IPS-20b (cell line): ENCODE measurements at regions not wholly inside any gene's neighbourhood (a gene's known extent, or its start where the extent isn't known, plus 50 kb on each side); places are given as distances from the start of the nearest gene placed in this dataset.
"Not testable (repeated sequence)": the region's sequence is repeated elsewhere in the genome, so short reads cannot be mapped to it uniquely, and the experiment has no call there.

Experiments used
- H3K27ac ChIP-seq: one replicate; pipeline ENCODE4 v1.5.1; 2013; ENCODE audit warnings: low read length
- H3K27me3 ChIP-seq: 2 replicates; pipeline ENCODE4 v1.6.1; 2013; ENCODE audit warnings: mild to moderate bottlenecking, low read length, inconsistent platforms; ENCODE audit not compliant: insufficient read depth
- H3K36me3 ChIP-seq: 2 replicates; pipeline ENCODE4 v1.6.1; 2013; ENCODE audit warnings: low read depth, mild to moderate bottlenecking, inconsistent platforms, low read length, moderate library complexity; ENCODE audit not compliant: insufficient read depth
- H3K4me1 ChIP-seq: 2 replicates; pipeline ENCODE4 v1.6.1; 2013; ENCODE audit warnings: mild to moderate bottlenecking, control low read depth, inconsistent platforms, low read length, moderate library complexity; ENCODE audit not compliant: insufficient read depth
- H3K4me3 ChIP-seq: 2 replicates; pipeline ENCODE4 v1.5.1; 2013; ENCODE audit warnings: mild to moderate bottlenecking, low read length, inconsistent platforms
- H3K9ac ChIP-seq: 2 replicates; pipeline ENCODE4 v1.6.1; 2013; ENCODE audit warnings: low read depth, mild to moderate bottlenecking, inconsistent platforms, low read length, moderate library complexity
- H3K9me3 ChIP-seq: 2 replicates; pipeline ENCODE4 v1.6.1; 2013; ENCODE audit warnings: mild to moderate bottlenecking, low read depth, low read length, inconsistent platforms; ENCODE audit not compliant: insufficient read depth

GRCh38 chr12:19757317-19757877 lies 318.1 kb downstream of the AEBP2 start:
- Histone ChIP-seq H3K27ac (no peak overlapping the region), H3K27me3 (no peaks in the 10 kb centered on the region), H3K9ac (no peak overlapping the region), H3K9me3 (peaks cover 10% of the 10 kb centered on the region; the same call in 1 of the 2 replicates), H3K4me1 (no peaks in the 10 kb centered on the region), H3K4me3 (no peak overlapping the region), H3K36me3 (no peaks in the 10 kb centered on the region)

DNA sequence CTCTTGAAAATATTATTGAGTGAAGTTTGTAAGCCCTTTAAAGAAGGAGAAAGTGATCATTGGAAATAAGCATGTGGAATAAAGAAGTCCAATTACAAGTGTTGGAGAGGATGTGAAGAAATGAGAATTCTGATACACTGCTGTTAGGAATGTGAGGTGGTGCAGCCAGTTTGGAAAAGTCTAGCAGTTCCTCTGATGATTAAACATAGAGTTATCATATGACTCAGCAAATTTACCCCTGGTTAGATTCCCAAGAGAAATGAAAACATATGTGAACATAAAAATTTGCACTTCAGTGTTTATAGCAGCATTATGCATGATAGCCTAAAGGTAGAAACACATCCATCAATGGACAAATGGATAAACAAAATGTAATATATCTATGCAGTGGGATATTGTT lies 319.9 kb downstream of the AEBP2 start:
- Histone ChIP-seq H3K9me3 (no peaks in the 10 kb centered on the region), H3K9ac (no peak overlapping the region), H3K4me3 (no peak overlapping the region), H3K27ac (no peak overlapping the region), H3K4me1 (no peaks in the 10 kb centered on the region), H3K27me3 (no peaks in the 10 kb centered on the region), H3K36me3 (no peaks in the 10 kb centered on the region)

- Histone ChIP-seq H3K27me3 (no peaks in the 10 kb centered on the region), H3K36me3 (no peaks in the 10 kb centered on the region), H3K4me1 (no peaks in the 10 kb centered on the region), H3K27ac (no peak overlapping the region), H3K4me3 (no peak overlapping the region), H3K9ac (no peak overlapping the region), H3K9me3 (no peaks in the 10 kb centered on the region)
Observed at GRCh38 chr12:19760611-19761010, 321.3 kb downstream of the AEBP2 start.

GRCh38 chr12:19761463-19761862 lies 322.2 kb downstream of the AEBP2 start:
- H3K4me3 ChIP-seq, result no peak overlapping the region
- no peak overlapping the region for H3K27ac ChIP-seq
- no peak overlapping the region for H3K9ac ChIP-seq
- no peaks in the 10 kb centered on the region for H3K36me3 ChIP-seq
- no peaks in the 10 kb centered on the region for H3K27me3 ChIP-seq
- no peaks in the 10 kb centered on the region for H3K4me1 ChIP-seq
- H3K9me3 ChIP-seq, result no peaks in the 10 kb centered on the region

- H3K9me3 ChIP-seq, result no peaks in the 10 kb centered on the region
- no peak overlapping the region for H3K9ac ChIP-seq
- no peaks in the 10 kb centered on the region for H3K4me1 ChIP-seq
- no peak overlapping the region for H3K27ac ChIP-seq
- H3K36me3 ChIP-seq, result no peaks in the 10 kb centered on the region
- no peak overlapping the region for H3K4me3 ChIP-seq
- H3K27me3 ChIP-seq, result no peaks in the 10 kb centered on the region
Observed at GRCh38 chr12:19763488-19763887, 324.2 kb downstream of the AEBP2 start.

- no peaks in the 10 kb centered on the region for H3K36me3 ChIP-seq
- no peak overlapping the region for H3K9ac ChIP-seq
- no peaks in the 10 kb centered on the region for H3K4me1 ChIP-seq
- no peak overlapping the region for H3K27ac ChIP-seq
- H3K9me3 ChIP-seq, result no peaks in the 10 kb centered on the region
- no peak overlapping the region for H3K4me3 ChIP-seq
- no peaks in the 10 kb centered on the region for H3K27me3 ChIP-seq
Observed at GRCh38 chr12:19764408-19764807, 325.1 kb downstream of the AEBP2 start.

DNA sequence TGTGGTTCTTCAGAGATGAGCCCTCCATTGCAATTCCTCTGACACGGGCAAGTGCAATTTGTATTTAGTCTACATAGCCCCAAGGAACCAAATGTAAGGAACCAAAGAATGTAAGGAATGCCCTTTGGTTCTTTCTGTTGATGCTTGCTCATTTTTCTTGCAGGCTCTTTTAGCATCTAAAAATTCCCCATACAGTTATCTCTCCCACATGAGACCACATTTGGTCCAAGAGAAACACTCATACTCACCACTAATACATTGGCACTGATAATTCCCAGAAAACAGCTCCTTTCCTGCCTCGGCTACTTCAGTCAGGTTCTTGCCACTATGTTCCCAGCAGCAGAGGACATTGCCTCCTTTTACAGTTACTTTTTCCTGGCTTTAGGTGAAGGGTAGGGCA lies 332.6 kb downstream of the AEBP2 start:
- Histone ChIP-seq H3K27ac (no peak overlapping the region), H3K9me3 (no peaks in the 10 kb centered on the region), H3K9ac (no peak overlapping the region), H3K4me1 (0 out of 2 replicates have a peak, but pooled peaks cover 2% of the 10 kb centered on the region), H3K36me3 (no peaks in the 10 kb centered on the region), H3K27me3 (no peaks in the 10 kb centered on the region), H3K4me3 (no peak overlapping the region)

DNA sequence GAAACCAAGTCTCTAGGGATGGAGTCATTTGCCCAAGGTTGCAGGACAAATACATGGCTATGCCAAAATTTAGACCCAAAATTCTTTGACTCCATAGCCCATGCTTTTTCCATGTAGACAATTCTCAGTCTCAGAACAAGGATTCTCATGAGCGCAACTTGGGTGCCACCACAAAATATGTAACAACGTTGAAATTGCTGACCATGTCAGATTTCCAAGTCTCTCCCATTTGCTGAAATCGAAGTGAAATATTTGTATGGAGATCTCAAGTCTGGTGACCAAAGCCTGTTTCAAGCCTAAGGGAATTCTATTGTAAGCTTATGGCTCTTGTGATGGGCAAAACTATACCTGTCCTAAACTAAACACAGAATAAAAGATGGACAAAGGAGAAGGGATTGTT lies 333.5 kb downstream of the AEBP2 start:
- H3K27me3 ChIP-seq, result no peaks in the 10 kb centered on the region
- H3K9ac ChIP-seq, result no peak overlapping the region
- H3K36me3 ChIP-seq, result no peaks in the 10 kb centered on the region
- H3K9me3 ChIP-seq, result no peaks in the 10 kb centered on the region
- 0 out of 2 replicates have a peak, but pooled peaks cover 2% of the 10 kb centered on the region for H3K4me1 ChIP-seq
- no peak overlapping the region for H3K27ac ChIP-seq
- no peak overlapping the region for H3K4me3 ChIP-seq

- no peaks in the 10 kb centered on the region for H3K9me3 ChIP-seq
Observed at GRCh38 chr12:19775241-19775640, 335.9 kb downstream of the AEBP2 start.

DNA sequence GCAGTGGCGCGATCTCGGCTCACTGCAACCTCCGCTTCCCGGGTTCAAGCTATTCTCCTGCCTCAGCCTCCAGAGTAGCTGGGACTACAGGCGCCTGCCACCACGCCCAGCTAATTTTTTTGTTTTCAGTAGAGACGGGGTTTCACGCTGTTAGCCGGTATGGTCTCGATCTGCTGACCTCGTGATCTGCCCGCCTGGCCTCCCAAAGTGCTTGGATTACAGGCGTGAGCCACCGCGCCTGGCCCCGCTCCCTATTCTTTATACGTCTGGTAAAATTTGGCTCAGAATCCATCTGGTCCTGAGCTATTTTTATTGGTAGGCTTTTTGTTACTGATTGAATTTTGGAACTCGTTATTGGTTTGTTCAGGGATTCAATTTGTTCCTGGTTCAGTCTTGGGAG lies 336.7 kb downstream of the AEBP2 start:
- H3K27me3 ChIP-seq, H3K4me3 ChIP-seq, H3K9ac ChIP-seq, H3K9me3 ChIP-seq, H3K27ac ChIP-seq, H3K36me3 ChIP-seq: not testable (repeated sequence)
- H3K4me1 ChIP-seq, result peaks cover 11% of the 10 kb centered on the region; the same call in 1 of the 2 replicates

More at GRCh38 chr12:19775241-19775640, 335.9 kb downstream of the AEBP2 start:
- peaks cover 11% of the 10 kb centered on the region; the same call in 1 of the 2 replicates for H3K4me1 ChIP-seq
- no peaks in the 10 kb centered on the region for H3K27me3 ChIP-seq
- H3K4me3 ChIP-seq, result no peak overlapping the region
- H3K9ac ChIP-seq, result no peak overlapping the region
- H3K36me3 ChIP-seq, result no peaks in the 10 kb centered on the region
- H3K27ac ChIP-seq, result no peak overlapping the region

GRCh38 chr12:19778172-19778571 lies 338.9 kb downstream of the AEBP2 start:
- Histone ChIP-seq H3K27me3 (no peaks in the 10 kb centered on the region), H3K4me3 (no peak overlapping the region), H3K9ac (no peak overlapping the region)

GRCh38 chr12:19778797-19779196 lies 339.5 kb downstream of the AEBP2 start:
- Histone ChIP-seq H3K27me3 (no peaks in the 10 kb centered on the region), H3K9ac (no peak overlapping the region), H3K36me3 (no peaks in the 10 kb centered on the region), H3K27ac (no peak overlapping the region), H3K4me3 (no peak overlapping the region), H3K9me3 (no peaks in the 10 kb centered on the region), H3K4me1 (peaks cover 9% of the 10 kb centered on the region; the same call in 1 of the 2 replicates)

More at GRCh38 chr12:19778172-19778571, 338.9 kb downstream of the AEBP2 start:
- H3K9me3 ChIP-seq, result no peaks in the 10 kb centered on the region
- peaks cover 9% of the 10 kb centered on the region; the same call in 1 of the 2 replicates for H3K4me1 ChIP-seq
- no peaks in the 10 kb centered on the region for H3K36me3 ChIP-seq
- H3K27ac ChIP-seq, result no peak overlapping the region
